H1 (cell line): ENCODE measurements at regions not wholly inside any gene's neighbourhood (a gene's known extent, or its start where the extent isn't known, plus 50 kb on each side); places are given as distances from the start of the nearest gene placed in this dataset.

ENCODE experiments used
- CTCF ChIA-PET: fragments of 300-600 bp; sonication (Branson Sonifier 250); formaldehyde crosslinking; loops from one replicate; lab custom pipeline; 2021; ENCODE audit not compliant: partially characterized antibody; lab: Charles Lee
- POLR2A ChIA-PET: fragments of 300-600 bp; sonication (Branson Sonifier 250); formaldehyde crosslinking; loops from one replicate; lab custom pipeline; 2021; ENCODE audit warnings: inconsistent platforms; ENCODE audit not compliant: partially characterized antibody; lab: Charles Lee
- DNase-seq, 2 experiments: peaks; one replicate each; pipeline versions ENCODE4 v3.0.0 to v3.0.0-alpha.2; 2010 to 2022; ENCODE audit warnings: low spot score in 2 of 2, low read depth in 1 of 2, mixed read lengths in 1 of 2
- FAIRE-seq: peaks from 2 replicates; lab custom pipeline; 2011; peaks lifted over from hg19 to GRCh38; lab: Jason Lieb, UNC
- H2AFZ ChIP-seq: 2 replicates; pipeline ENCODE4 v1.8.1; 2012; ENCODE audit warnings: low read length, inconsistent platforms
- H2AK5ac ChIP-seq: 2 replicates; pipeline ENCODE4 v1.6.1; 2013; ENCODE audit warnings: low read depth, low read length
- H2BK120ac ChIP-seq: replicated peaks from 2 replicates; pipeline ENCODE3; 2013; ENCODE audit warnings: low read depth, low read length, inconsistent platforms
- H2BK12ac ChIP-seq: 2 replicates; pipeline ENCODE4 v1.6.1; 2013; ENCODE audit warnings: low read depth, low read length
- H2BK15ac ChIP-seq: 2 replicates; pipeline ENCODE4 v1.6.1; 2013; ENCODE audit warnings: low read length
- H2BK20ac ChIP-seq: 2 replicates; pipeline ENCODE4 v1.6.1; 2013; ENCODE audit warnings: low read length
- H2BK5ac ChIP-seq: 2 replicates; pipeline ENCODE4 v1.6.1; 2013; ENCODE audit warnings: low read depth, low read length
- H3K14ac ChIP-seq: 2 replicates; pipeline ENCODE4 v1.6.1; 2013; ENCODE audit warnings: inconsistent platforms; ENCODE audit not compliant: insufficient read length
- H3K18ac ChIP-seq: 2 replicates; pipeline ENCODE4 v1.6.1; 2013; ENCODE audit warnings: low read length; ENCODE audit errors: extremely low read depth
- H3K23ac ChIP-seq: 2 replicates; pipeline ENCODE4 v1.6.1; 2013; ENCODE audit warnings: inconsistent platforms; ENCODE audit not compliant: insufficient read length
- H3K23me2 ChIP-seq: 2 replicates; pipeline ENCODE4 v1.6.1; 2013; ENCODE audit warnings: low read depth, low read length
- H3K27ac ChIP-seq: 2 replicates; pipeline ENCODE4 v1.6.1; 2011; ENCODE audit warnings: low read depth, low read length, inconsistent platforms
- H3K27me3 ChIP-seq, 4 experiments: replicated peaks in 1 of 4; 1 replicate in 1 of 4; 2 replicates in 3 of 4; pipeline versions ENCODE4 v1.6.1 to v1.8.1; 2011 to 2013; ENCODE audit warnings: low read length in 3 of 4, mild to moderate bottlenecking in 3 of 4, inconsistent platforms in 2 of 4, mixed read lengths in 2 of 4, moderate library complexity in 1 of 4; ENCODE audit not compliant: control insufficient read depth in 3 of 4, insufficient read depth in 3 of 4; ENCODE audit errors: extremely low read depth in 1 of 4
- H3K36me3 ChIP-seq, 4 experiments: 2 replicates each; pipeline versions ENCODE4 v1.6.1 to v1.8.1; 2011 to 2013; ENCODE audit warnings: mild to moderate bottlenecking in 4 of 4, low read length in 3 of 4, moderate library complexity in 2 of 4, control low read depth in 1 of 4, inconsistent platforms in 1 of 4; ENCODE audit not compliant: insufficient read depth in 4 of 4, control insufficient read depth in 2 of 4
- H3K4ac ChIP-seq: replicated peaks from 2 replicates; pipeline ENCODE3; 2013; ENCODE audit warnings: low read length, low read depth, mixed read lengths, inconsistent platforms; ENCODE audit not compliant: insufficient read length
- H3K4me1 ChIP-seq, 4 experiments: replicated peaks in 1 of 4; 1 replicate in 1 of 4; 2 replicates in 3 of 4; pipeline versions ENCODE4 v1.6.1 to v1.8.1; 2011 to 2013; ENCODE audit warnings: low read length in 3 of 4, inconsistent platforms in 2 of 4, mixed read lengths in 1 of 4; ENCODE audit not compliant: insufficient read depth in 4 of 4, control insufficient read depth in 3 of 4
- H3K4me2 ChIP-seq, 2 experiments: 2 replicates each; pipeline versions ENCODE4 v1.6.1 to v1.8.1; 2011 to 2013; ENCODE audit warnings: low read depth in 2 of 2, low read length in 2 of 2, control low read depth in 1 of 2, inconsistent platforms in 1 of 2, mild to moderate bottlenecking in 1 of 2; ENCODE audit not compliant: insufficient read depth in 1 of 2
- H3K4me3 ChIP-seq, 4 experiments: fragments of 200-600, 300-600 bp in 1 of 4; sonication (generic), shearing (Covaris generic), sonication (Bioruptor Twin) in 1 of 4; 2 replicates each; pipeline versions ENCODE4 v1.5.1 to v1.8.1; 2011 to 2016; ENCODE audit warnings: low read length in 4 of 4, low read depth in 3 of 4, control low read depth in 2 of 4, inconsistent platforms in 2 of 4, mild to moderate bottlenecking in 2 of 4, mixed read lengths in 1 of 4, moderate library complexity in 1 of 4; ENCODE audit not compliant: insufficient read depth in 2 of 4; ENCODE audit errors: extremely low read depth in 1 of 4
- H3K56ac ChIP-seq: replicated peaks from 2 replicates; pipeline ENCODE3; 2013; ENCODE audit warnings: low read depth, mild to moderate bottlenecking, mixed read lengths, low read length, inconsistent platforms; ENCODE audit not compliant: insufficient read length
- H3K79me1 ChIP-seq: 2 replicates; pipeline ENCODE4 v1.6.1; 2013; ENCODE audit warnings: low read depth, low read length, control low read depth
- H3K79me2 ChIP-seq, 2 experiments: 2 replicates each; pipeline versions ENCODE4 v1.6.1 to v1.8.1; 2012 to 2013; ENCODE audit warnings: low read length in 2 of 2, mild to moderate bottlenecking in 2 of 2, inconsistent platforms in 1 of 2; ENCODE audit not compliant: insufficient read depth in 2 of 2, control insufficient read depth in 1 of 2
- H3K9ac ChIP-seq, 4 experiments: replicated peaks in 1 of 4; 1 replicate in 1 of 4; 2 replicates in 3 of 4; pipeline versions ENCODE4 v1.6.1 to v1.8.1; 2011 to 2013; ENCODE audit warnings: low read depth in 3 of 4, low read length in 3 of 4, control low read depth in 2 of 4, mild to moderate bottlenecking in 2 of 4, moderate library complexity in 2 of 4, inconsistent platforms in 1 of 4; ENCODE audit errors: extremely low read depth in 1 of 4
- H3K9me3 ChIP-seq, 2 experiments: 2 replicates each; pipeline versions ENCODE4 v1.6.1 to v1.8.1; 2012 to 2013; ENCODE audit warnings: mild to moderate bottlenecking in 2 of 2, moderate library complexity in 2 of 2, control low read depth in 1 of 2, inconsistent platforms in 1 of 2, low read depth in 1 of 2, low read length in 1 of 2, mixed read lengths in 1 of 2; ENCODE audit not compliant: insufficient read depth in 2 of 2
- H4K20me1 ChIP-seq, 2 experiments: replicated peaks in 1 of 2; 2 replicates each; pipeline versions ENCODE3 to v1.8.1; 2011 to 2013; ENCODE audit warnings: inconsistent platforms in 2 of 2, low read length in 2 of 2, mild to moderate bottlenecking in 1 of 2; ENCODE audit not compliant: insufficient read depth in 2 of 2, control insufficient read depth in 1 of 2
- H4K5ac ChIP-seq: 2 replicates; pipeline ENCODE4 v1.6.1; 2013; ENCODE audit warnings: low read length, low read depth, mixed read lengths, inconsistent platforms; ENCODE audit not compliant: insufficient read length
- H4K8ac ChIP-seq: 2 replicates; pipeline ENCODE4 v1.8.0; 2013; ENCODE audit warnings: mild to moderate bottlenecking, moderate library complexity, low read length, inconsistent platforms; ENCODE audit not compliant: insufficient read depth; ENCODE audit errors: extremely low read depth
- H4K91ac ChIP-seq: replicated peaks from 2 replicates; pipeline ENCODE3; 2013; ENCODE audit warnings: low read length, mixed read lengths, inconsistent platforms; ENCODE audit not compliant: insufficient read length
- CEBPB ChIP-seq: IDR thresholded peaks from 2 replicates; pipeline ENCODE4 v1.6.1; 2012; ENCODE audit warnings: low read depth, low read length
- WGBS, 2 experiments: shearing (Covaris generic) in 1 of 2; methylation state at CpG; one replicate each; pipeline versions ENCODE4 v1.1.6 to v1.1.7; 2013 to 2015; ENCODE audit warnings: low lambda C conversion rate in 2 of 2, mixed read lengths in 2 of 2, inconsistent platforms in 1 of 2, low coverage in 1 of 2, missing lambda C conversion rate in 1 of 2; ENCODE audit not compliant: insufficient replicate concordance in 2 of 2, insufficient coverage in 1 of 2, insufficient read length in 1 of 2; ENCODE audit errors: extremely low coverage in 1 of 2, missing lambda C conversion rate in 1 of 2; 5-methylcytosine and 5-hydroxymethylcytosine counted together

DNA sequence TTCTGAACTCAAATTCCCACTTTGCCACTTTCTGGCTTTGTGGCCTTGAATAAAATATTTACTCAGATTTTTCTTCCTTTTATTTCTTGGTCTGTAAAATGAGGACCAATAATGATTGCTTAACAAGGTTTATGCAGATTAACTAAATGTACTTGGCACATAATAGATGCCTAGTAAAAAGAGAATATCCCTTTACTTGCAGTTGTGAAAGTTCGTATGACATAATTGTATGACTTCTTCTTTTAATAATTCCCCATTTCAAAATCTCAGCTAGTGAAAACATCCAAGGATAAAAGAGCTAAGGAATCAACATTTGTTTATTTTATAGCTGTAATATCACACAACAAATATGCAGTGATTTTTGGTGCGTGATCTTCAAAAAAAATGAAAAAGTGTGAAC, 215.6 kb upstream of the ATP2B1 start:
- no peaks in the 10 kb centered on the region for H3K9me3 ChIP-seq
- no peak overlapping the region for H2AK5ac ChIP-seq
- H3K79me2 ChIP-seq, result no peaks in the 10 kb centered on the region
- no peak overlapping the region for H3K27ac ChIP-seq
- no peak overlapping the region for H4K8ac ChIP-seq
- no peak overlapping the region for H3K23ac ChIP-seq
- no peak overlapping the region for H3K9ac ChIP-seq
- POLR2A ChIA-PET, result no interaction called here
- H3K14ac ChIP-seq, result no peak overlapping the region
- H2BK120ac ChIP-seq, result no peak overlapping the region
- TF ChIP-seq CEBPB, result no peak
- no peaks in the 10 kb centered on the region for H4K20me1 ChIP-seq
- no peaks in the 10 kb centered on the region for H3K27me3 ChIP-seq
- no peak overlapping the region for H3K4me3 ChIP-seq
- H3K23me2 ChIP-seq, result no peaks in the 10 kb centered on the region
- no peak overlapping the region for H2BK5ac ChIP-seq
- DNase-seq, result no peak
- WGBS, 2 experiments, result 93% methylated on average over 2 of the region's 2 CpGs; no CpG with 5 or more reads in 1 of the 2 experiments
- H4K5ac ChIP-seq, result no peak overlapping the region
- H3K56ac ChIP-seq, result no peak overlapping the region
- no peak overlapping the region for H2BK12ac ChIP-seq
- H3K4me2 ChIP-seq, result no peak overlapping the region
- H2AFZ ChIP-seq, result no peak overlapping the region
- no peak overlapping the region for H2BK15ac ChIP-seq
- no peak overlapping the region for H4K91ac ChIP-seq
- H2BK20ac ChIP-seq, result no peak overlapping the region
- CTCF ChIA-PET, result no interaction called here
- peaks cover 0 to 9% (median 3%) of the 10 kb centered on the region in 4 experiments; a peak in 3 of 7 replicates for H3K4me1 ChIP-seq
- no peak overlapping the region for H3K18ac ChIP-seq
- no peaks in the 10 kb centered on the region for H3K79me1 ChIP-seq
- no peaks in the 10 kb centered on the region for H3K36me3 ChIP-seq
- no peak for FAIRE-seq
- no peak overlapping the region for H3K4ac ChIP-seq
